HepG2 (cell line): ENCODE measurements at regions not wholly inside any gene's neighbourhood (a gene's known extent, or its start where the extent isn't known, plus 50 kb on each side); places are given as distances from the start of the nearest gene placed in this dataset.

Source experiments
- CREB3 ChIP-seq: sonication (generic); formaldehyde crosslinking; IDR thresholded peaks from 2 replicates; pipeline ENCODE4 v1.5.0; 2020; ENCODE audit warnings: missing genetic modification reagents
- CTCF ChIP-seq: sonication (generic); formaldehyde crosslinking; IDR thresholded peaks from 2 replicates; pipeline ENCODE4 v1.5.0; 2020; ENCODE audit warnings: mild to moderate bottlenecking, missing genetic modification reagents, moderate library complexity
- GZF1 ChIP-seq: sonication (generic); formaldehyde crosslinking; IDR thresholded peaks from 2 replicates; pipeline ENCODE4 v1.5.1; 2020; ENCODE audit warnings: mild to moderate bottlenecking, missing genetic modification reagents
- MAZ ChIP-seq, 2 experiments: sonication (generic) in 1 of 2; formaldehyde crosslinking in 1 of 2; IDR thresholded peaks; 2 replicates each; pipeline versions ENCODE4 v1.5.0 to v1.6.1; 2012 to 2020; ENCODE audit warnings: low read depth in 2 of 2, mild to moderate bottlenecking in 2 of 2, borderline replicate concordance in 1 of 2, improper control_type of control experiment in 1 of 2, low read length in 1 of 2, missing genetic modification reagents in 1 of 2, moderate library complexity in 1 of 2
- NFE2L1 ChIP-seq: sonication (generic); formaldehyde crosslinking; IDR thresholded peaks from 2 replicates; pipeline ENCODE4 v1.4.0; 2020; ENCODE audit warnings: missing genetic modification reagents, mild to moderate bottlenecking, borderline replicate concordance
- NFYB ChIP-seq: sonication (generic); formaldehyde crosslinking; IDR thresholded peaks from 2 replicates; pipeline ENCODE4 v1.4.0; 2020; ENCODE audit warnings: missing genetic modification reagents
- UBTF ChIP-seq: sonication (generic); formaldehyde crosslinking; IDR thresholded peaks from 2 replicates; pipeline ENCODE4 v1.4.0; 2020; ENCODE audit warnings: mild to moderate bottlenecking, missing genetic modification reagents
- XRCC5 ChIP-seq: fragments of 200-400 bp; formaldehyde crosslinking; optimal IDR thresholded peaks from 2 replicates; pipeline ENCODE3; 2017; ENCODE audit warnings: mild to moderate bottlenecking, low read length
- ZFX ChIP-seq: sonication (generic); formaldehyde crosslinking; IDR thresholded peaks from 2 replicates; pipeline ENCODE4 v1.4.0; 2020; ENCODE audit warnings: mild to moderate bottlenecking, low read depth, missing genetic modification reagents, moderate library complexity
- ZNF138 ChIP-seq: sonication (generic); formaldehyde crosslinking; IDR thresholded peaks from 2 replicates; pipeline ENCODE4 v1.5.0; 2020; ENCODE audit warnings: mild to moderate bottlenecking, low read depth, missing genetic modification reagents
- TF ChIP-seq, protein P1 (sequence below): sonication (generic); formaldehyde crosslinking; conservative IDR thresholded peaks from 2 replicates; pipeline ENCODE4 v1.8.0; 2022; ENCODE audit warnings: missing genetic modification reagents
- TF ChIP-seq, protein P2 (sequence below): IDR thresholded peaks from 2 replicates; pipeline ENCODE4 v1.6.1; 2016; ENCODE audit warnings: control low read depth

GRCh38 chr10:118110750-118111149 lies 64.0 kb upstream of the RAB11FIP2 start:
- no peak for TF ChIP-seq XRCC5
- TF ChIP-seq GZF1 (CRISPR knock-in tag) = no peak
- no peak for TF ChIP-seq CREB3 (CRISPR knock-in tag)
- no peak for TF ChIP-seq ZNF138 (CRISPR knock-in tag)
- no peak for TF ChIP-seq ZFX (CRISPR knock-in tag)
- no peak for TF ChIP-seq NFYB
- TF ChIP-seq, protein P1, sequence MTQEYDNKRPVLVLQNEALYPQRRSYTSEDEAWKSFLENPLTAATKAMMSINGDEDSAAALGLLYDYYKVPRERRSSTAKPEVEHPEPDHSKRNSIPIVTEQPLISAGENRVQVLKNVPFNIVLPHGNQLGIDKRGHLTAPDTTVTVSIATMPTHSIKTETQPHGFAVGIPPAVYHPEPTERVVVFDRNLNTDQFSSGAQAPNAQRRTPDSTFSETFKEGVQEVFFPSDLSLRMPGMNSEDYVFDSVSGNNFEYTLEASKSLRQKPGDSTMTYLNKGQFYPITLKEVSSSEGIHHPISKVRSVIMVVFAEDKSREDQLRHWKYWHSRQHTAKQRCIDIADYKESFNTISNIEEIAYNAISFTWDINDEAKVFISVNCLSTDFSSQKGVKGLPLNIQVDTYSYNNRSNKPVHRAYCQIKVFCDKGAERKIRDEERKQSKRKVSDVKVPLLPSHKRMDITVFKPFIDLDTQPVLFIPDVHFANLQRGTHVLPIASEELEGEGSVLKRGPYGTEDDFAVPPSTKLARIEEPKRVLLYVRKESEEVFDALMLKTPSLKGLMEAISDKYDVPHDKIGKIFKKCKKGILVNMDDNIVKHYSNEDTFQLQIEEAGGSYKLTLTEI (CRISPR knock-in tag) = no peak
- TF ChIP-seq UBTF (CRISPR knock-in tag) = no peak
- TF ChIP-seq, protein P2, sequence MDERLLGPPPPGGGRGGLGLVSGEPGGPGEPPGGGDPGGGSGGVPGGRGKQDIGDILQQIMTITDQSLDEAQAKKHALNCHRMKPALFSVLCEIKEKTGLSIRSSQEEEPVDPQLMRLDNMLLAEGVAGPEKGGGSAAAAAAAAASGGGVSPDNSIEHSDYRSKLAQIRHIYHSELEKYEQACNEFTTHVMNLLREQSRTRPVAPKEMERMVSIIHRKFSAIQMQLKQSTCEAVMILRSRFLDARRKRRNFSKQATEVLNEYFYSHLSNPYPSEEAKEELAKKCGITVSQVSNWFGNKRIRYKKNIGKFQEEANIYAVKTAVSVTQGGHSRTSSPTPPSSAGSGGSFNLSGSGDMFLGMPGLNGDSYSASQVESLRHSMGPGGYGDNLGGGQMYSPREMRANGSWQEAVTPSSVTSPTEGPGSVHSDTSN (CRISPR knock-in tag) = no peak
- TF ChIP-seq CTCF = no peak
- no peak for TF ChIP-seq MAZ (IDR thresholded peaks at IDR 0.05; ENCODE audit: borderline replicate concordance, low read depth, low read length)
- no peak for TF ChIP-seq MAZ (CRISPR knock-in tag; IDR thresholded peaks at IDR 0.05; ENCODE audit: low read depth)
- TF ChIP-seq NFE2L1 (CRISPR knock-in tag) = no peak
